Embryonic facial prominence (tissue), 1 donor: ENCODE measurements at regions not wholly inside any gene's neighbourhood (a gene's known extent, or its start where the extent isn't known, plus 50 kb on each side); places are given as distances from the start of the nearest gene placed in this dataset.
"Not testable (repeated sequence)": the region's sequence is repeated elsewhere in the genome, so short reads cannot be mapped to it uniquely, and the experiment has no call there.

Experiments used
- DNase-seq: peaks from one replicate; pipeline ENCODE4 v3.0.0-alpha.2; 2016; ENCODE audit errors: extremely low spot score

DNA sequence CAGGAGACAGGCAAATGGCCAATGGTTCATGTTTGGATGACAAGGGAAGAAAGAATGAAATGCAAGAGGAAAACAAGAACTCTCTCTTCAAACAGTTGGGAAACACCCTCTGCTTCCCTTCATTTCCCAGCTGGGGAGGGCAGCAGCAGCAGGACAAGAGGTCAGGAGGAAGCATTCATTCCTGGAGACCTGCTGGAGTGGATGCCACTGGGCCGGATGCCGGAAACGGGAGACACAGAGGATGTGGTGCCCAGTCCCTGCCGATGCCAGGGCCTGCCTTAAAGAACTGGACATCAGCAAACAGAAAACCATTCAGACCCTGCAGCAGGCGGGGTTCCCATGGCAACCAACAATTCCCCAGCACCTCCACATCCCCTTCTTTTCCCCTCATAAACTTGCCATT, 102.3 kb upstream of the ZNF648 start:
- no peak for DNase-seq

DNA sequence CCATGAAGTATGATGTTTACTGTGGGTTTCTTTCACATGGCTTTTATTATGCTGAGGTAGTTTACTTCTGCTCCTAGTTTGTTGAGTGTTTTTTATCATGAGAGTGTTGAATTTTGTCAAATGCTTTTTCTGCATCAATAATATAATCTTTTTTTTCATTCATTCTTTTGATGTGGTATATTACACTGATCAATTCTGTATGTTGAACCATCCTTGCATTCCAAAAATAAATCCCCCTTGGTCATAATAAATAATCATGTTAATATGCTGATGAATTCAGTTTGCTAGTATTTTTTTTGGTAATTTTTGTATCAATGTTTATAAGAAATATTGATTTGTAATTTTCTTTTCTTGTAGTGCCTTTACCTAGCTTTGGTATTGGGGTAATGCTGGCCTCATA, 97.9 kb upstream of the ZNF648 start:
- DNase-seq, result no peak

DNA sequence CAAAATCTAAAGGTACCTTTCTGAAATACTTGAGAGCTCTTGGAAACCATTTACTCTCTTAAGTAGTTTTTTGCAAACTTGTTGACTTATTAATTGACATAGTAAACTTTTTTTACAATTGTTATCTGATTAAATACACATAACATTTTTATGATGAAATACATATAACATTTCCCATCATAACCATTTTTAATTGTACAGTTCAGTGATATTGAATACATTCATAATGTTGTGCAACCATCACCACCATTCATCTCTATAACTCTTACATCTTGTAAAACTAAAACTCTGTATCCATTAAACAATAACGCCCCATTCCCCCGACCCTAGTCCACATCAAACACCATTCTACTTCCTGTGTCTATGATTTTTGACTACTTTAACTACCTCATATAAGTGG, 95.7 kb upstream of the ZNF648 start:
- no peak for DNase-seq

DNA sequence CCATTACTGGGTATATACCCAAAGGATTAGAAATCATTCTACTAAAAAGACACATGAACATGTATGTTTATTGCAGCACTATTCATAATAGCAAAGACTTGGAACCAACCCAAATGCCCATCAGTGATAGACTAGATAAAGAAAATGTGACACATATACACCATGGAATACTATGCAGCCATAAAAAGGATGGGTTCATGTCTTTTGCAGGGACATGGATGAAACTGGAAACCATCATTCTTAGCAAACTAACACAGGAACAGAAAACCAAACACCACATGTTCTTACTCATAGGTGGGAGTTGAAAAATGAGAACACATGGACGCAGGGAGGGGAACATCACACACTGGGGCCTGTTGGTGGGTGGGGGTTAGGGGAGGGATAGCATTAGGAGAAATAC, 92.9 kb upstream of the ZNF648 start:
- not testable (repeated sequence) for DNase-seq

- DNase-seq, result no peak
These were observed 88.0 kb upstream of the ZNF648 start for GRCh38 chr1:182149411-182149965.

GRCh38 chr1:182147951-182148350, 86.4 kb upstream of the ZNF648 start:
- DNase-seq, result no peak

DNA sequence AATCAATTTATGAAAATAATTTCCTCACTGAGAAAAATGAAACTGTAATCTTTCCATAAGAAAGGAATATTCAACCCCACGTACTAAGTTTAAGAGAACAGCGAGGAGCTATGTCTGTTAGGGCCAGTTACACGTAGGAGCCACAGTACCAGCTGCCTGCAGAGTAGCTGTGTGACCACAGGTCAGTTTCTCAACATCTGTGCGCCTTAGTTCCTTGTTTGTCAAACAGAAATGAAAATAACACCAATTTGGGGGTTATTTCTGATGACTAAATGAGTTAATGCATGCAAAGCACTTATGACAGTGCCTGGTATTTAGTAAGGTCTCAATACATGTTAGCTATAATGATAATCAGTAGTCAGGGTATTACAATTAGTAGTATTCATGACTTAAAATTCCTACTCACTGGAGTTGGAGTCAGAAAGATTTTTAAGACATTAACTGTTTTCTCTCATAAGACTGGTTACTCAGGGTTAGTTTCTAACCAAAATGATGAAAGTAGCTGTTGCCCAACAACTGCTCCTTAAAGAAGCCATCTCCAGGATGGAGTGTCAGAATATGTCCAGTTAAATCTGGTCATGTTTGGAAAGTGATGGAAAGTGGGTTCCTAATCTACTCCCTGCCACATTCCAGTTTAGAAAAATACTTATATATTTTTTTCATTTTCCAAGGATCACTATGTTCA, 85.8 kb upstream of the ZNF648 start:
- DNase-seq, result no peak

DNA sequence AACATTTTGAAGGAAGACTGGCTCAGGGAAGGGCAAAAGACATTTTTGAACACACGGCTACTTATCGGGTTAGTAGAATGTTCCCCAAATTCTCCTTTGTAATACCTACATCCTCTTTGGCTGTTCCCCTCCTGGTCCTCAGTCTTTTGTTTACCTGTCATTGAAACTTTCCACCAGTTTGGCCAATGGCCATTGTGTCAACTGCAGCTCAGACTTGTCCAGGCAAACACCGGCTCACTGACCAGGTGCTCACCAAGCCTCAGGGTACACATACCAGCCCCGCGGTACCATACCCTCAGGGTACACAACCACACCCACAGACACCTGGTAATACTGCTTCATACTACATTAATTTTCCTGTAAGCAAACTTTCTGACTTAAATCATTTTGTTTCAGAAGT, 84.8 kb upstream of the ZNF648 start:
- no peak for DNase-seq

DNA sequence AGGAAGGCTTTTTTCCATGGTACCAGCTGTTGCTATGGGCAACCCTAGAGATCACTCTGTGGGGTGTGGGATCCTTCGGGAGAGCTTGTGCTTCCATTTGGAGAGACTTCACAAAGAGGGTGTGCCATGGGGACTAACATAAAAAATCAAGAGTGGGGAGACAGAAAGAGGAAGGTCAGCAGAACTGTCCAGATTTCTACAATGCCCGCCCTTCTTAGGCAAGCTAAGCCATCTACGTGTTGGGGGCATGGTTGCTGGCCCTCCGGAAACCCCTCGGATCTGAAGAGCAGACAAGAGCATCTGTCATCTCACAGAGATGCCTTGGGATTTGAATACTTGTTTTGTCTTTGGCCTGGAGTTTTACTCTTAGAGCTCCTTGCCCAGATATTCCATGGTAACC, 83.9 kb upstream of the ZNF648 start:
- no peak for DNase-seq

DNA sequence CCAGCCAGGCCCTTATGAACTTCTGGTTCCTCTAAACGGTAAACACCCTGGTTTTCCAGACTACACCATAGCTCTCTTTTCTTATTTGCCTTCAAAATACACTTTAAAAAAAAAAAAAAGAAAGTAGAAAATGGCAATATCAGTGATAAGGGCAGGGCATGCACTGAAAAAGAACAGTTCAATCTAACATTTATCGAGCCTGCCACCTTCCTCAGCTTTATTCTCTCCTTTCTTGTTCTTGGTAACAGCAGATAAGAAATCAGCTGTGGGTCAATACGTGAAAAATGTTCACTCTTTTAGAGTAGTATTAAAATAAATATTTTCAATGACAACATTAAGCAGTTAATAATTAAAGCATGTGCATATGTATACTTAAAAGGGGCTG, 83.1 kb upstream of the ZNF648 start:
- DNase-seq, result no peak

GRCh38 chr1:182143825-182144645, 82.5 kb upstream of the ZNF648 start:
- peak; percentile 42 for DNase-seq

- DNase-seq, result peak; percentile 65
These were observed 81.7 kb upstream of the ZNF648 start for GRCh38 chr1:182143154-182143657.

GRCh38 chr1:182142621-182143020, 81.1 kb upstream of the ZNF648 start:
- DNase-seq, result no peak

GRCh38 chr1:182141040-182141439, 79.5 kb upstream of the ZNF648 start:
- DNase-seq, result no peak

GRCh38 chr1:182139496-182139895, 78.0 kb upstream of the ZNF648 start:
- DNase-seq, result no peak

- DNase-seq, result no peak
These were observed 76.0 kb upstream of the ZNF648 start for GRCh38 chr1:182137546-182137945.

GRCh38 chr1:182135946-182136345, 74.4 kb upstream of the ZNF648 start:
- DNase-seq, result no peak

DNA sequence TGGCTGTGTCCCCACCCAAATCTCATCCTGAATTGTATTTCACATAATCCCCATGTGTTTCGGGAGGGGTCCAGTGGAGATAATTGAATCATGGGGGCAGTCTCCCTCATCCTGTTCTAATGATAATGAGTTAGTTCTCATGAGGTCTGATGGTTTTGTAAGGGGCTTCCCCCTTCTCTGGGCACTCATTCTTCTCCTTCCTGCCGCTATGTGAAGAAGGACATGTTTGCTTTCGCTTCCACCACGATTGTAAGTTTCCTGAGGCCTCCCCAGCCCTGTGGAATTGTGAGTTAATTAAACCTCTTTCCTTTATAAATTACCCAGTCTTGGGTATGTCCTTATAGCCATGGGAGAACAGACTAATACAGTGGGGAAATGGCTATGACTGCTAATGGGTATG, 72.7 kb upstream of the ZNF648 start:
- DNase-seq, result no peak

DNA sequence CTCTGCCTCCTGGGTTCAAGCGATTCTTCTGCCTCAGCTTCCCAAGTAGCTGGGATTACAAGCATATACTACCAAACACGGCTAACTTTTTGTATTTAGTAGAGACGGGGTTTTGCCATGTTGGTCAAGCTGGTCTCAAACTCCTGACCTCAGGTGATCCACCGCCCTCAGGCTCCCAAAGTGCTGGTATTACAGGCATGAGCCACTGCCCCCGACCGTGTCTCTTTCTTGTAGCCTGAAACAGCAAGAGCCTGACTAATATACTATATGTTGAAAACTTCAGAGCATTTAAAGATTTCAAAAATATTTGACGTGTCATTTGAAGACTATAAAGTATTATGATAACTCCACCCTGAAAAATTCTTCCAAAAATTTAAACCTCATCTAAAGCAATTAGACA, 71.7 kb upstream of the ZNF648 start:
- no peak for DNase-seq

DNA sequence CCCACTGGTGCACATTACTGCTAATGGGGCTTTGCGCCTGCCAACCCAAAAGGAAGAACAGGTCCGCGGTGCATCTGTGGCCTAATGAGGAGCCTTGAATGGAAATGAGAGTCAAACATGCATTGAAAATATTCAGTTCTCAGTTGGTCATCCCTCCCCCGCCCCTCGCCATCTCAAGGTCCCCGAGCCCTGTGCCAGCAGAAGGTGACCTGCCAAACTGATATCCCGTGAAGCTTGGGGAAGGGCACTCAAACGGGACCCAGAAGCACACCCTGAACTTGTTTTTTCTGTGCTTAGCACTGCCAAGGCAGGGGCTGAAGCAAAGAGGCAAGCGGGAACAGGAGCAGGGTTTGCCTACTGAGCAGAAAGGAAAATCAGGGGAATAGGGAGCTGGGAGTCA, 67.9 kb upstream of the ZNF648 start:
- no peak for DNase-seq

DNA sequence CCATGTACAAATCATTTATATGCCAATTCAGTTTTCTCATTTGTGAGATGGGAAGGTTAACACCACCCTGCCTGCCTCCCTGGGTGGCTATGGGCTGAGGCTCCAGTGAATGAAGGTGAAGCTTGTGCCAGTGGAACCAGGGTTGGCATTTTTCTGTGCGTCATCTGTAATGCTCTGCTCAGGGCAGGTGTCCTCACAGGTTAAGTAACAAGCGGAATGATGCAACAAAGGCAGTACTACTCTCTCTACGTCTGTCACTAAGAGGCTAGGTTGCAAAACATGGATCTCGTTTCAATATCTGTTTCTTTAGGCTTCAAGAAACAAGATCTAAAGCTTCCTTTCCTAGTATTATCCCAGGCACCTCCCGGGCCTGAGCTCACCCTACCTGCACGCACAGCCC, 67.0 kb upstream of the ZNF648 start:
- no peak for DNase-seq

GRCh38 chr1:182127656-182128055, 66.1 kb upstream of the ZNF648 start:
- DNase-seq, result no peak

DNA sequence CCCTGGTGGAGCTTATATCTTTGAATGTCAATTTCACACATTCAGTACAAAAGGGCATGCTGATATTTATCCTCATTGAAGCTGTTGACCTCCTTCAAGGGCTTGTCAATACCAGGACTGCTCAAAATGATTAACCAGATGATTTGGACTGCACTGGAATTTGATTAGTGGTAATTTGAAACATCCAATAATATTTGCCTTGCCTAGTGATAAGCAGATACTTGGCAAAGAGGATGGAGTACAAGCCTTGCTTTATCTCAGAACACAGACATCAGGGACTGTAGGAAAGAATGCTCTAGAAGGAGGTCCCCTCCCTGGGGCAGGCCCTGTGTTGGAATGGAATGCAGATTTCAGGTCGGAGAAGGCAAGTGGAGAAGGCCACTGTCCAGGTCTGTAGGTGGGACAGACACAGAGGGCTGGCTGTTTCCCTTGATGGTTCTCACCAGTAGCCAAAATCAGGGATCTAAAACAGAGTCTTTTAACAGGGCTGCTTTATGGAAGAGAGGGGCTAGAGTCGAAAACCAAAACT, 64.8 kb upstream of the ZNF648 start:
- DNase-seq, result no peak
